Uterus (tissue), 2 donors: ENCODE measurements at regions not wholly inside any gene's neighbourhood (a gene's known extent, or its start where the extent isn't known, plus 50 kb on each side); places are given as distances from the start of the nearest gene placed in this dataset.

ENCODE experiments used
- POLR2A ChIP-seq, 2 donors: fragments of 450-650 bp; IDR thresholded peaks; one replicate each; pipeline ENCODE4 v1.6.1; 2016; ENCODE audit warnings: antibody characterized with exemption in 2 of 2, mild to moderate bottlenecking in 1 of 2, moderate library complexity in 1 of 2
- TF ChIP-seq, protein P1 (sequence below), 4 experiments: fragments of 200-600 bp in 2 of 4; fragments of 450-650 bp in 2 of 4; sonication (generic) in 2 of 4; IDR thresholded peaks; one replicate each; pipeline ENCODE4 v1.5.1; 2016 to 2019; ENCODE audit warnings: antibody characterized with exemption in 4 of 4, mild to moderate bottlenecking in 2 of 4, moderate library complexity in 1 of 4

DNA sequence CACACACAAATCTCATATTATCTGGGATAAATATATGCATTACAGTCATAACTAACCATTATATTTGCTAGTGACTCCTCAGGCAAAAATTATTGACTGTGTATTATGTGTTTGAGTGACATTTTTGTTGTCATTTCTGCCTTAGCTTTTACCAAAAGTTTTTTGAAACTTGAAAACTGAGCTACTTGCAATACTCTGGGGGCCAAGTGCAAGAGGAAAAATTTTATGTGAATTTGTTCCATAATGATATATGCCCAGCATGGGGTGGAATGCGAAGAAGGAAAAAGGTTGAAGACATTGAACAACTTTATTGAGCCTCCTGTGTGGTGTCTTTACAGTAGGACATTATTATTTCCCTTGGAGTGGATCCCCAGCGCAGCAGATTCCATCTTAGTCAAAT is 176.8 kb upstream of the FERD3L start:
- TF ChIP-seq, protein P1, sequence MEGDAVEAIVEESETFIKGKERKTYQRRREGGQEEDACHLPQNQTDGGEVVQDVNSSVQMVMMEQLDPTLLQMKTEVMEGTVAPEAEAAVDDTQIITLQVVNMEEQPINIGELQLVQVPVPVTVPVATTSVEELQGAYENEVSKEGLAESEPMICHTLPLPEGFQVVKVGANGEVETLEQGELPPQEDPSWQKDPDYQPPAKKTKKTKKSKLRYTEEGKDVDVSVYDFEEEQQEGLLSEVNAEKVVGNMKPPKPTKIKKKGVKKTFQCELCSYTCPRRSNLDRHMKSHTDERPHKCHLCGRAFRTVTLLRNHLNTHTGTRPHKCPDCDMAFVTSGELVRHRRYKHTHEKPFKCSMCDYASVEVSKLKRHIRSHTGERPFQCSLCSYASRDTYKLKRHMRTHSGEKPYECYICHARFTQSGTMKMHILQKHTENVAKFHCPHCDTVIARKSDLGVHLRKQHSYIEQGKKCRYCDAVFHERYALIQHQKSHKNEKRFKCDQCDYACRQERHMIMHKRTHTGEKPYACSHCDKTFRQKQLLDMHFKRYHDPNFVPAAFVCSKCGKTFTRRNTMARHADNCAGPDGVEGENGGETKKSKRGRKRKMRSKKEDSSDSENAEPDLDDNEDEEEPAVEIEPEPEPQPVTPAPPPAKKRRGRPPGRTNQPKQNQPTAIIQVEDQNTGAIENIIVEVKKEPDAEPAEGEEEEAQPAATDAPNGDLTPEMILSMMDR (IDR thresholded peaks at IDR 0.05) = no peak
- TF ChIP-seq POLR2A (IDR thresholded peaks at IDR 0.05) = no peak
